ENCODE measurements at regions not wholly inside any gene's neighbourhood (a gene's known extent, or its start where the extent isn't known, plus 50 kb on each side); places are given as distances from the start of the nearest gene placed in this dataset.

GRCh38 chr4:156052116-156052515 is 98.5 kb upstream of the CTSO start:
- DNase-seq (no peak), ATAC-seq (ENCODE audit: low read depth) (no peak)
- TF ChIP-seq EZH2 (IDR thresholded peaks at IDR 0.05; ENCODE audit: borderline replicate concordance, insufficient read depth, low read depth, low read length, poor library complexity, severe bottlenecking) (no peak), CTCF (IDR thresholded peaks at IDR 0.05) (no peak)
- WGBS (ENCODE audit: insufficient coverage) = no CpG with 5 or more reads among the region's 2 CpGs
- intact Hi-C loops (cut with micrococcal nuclease) = no loop called here
- Histone ChIP-seq H4K20me1 (ENCODE audit: control insufficient read depth, insufficient read depth, low read length, poor library complexity, severe bottlenecking) (no peaks in the 10 kb centered on the region), H2AFZ (ENCODE audit: insufficient read depth, low read depth, low read length, poor library complexity, severe bottlenecking) (no peak overlapping the region), H3K27me3 (replicated peaks in 1 of 4; ENCODE audit: control extremely low read depth in 1 of 4, control insufficient read depth in 3 of 4, insufficient read depth in 4 of 4, low read length in 3 of 4) (no peaks in the 10 kb centered on the region), H3K36me3 (replicated peaks in 1 of 2; ENCODE audit: control extremely low read depth in 1 of 2, control insufficient read depth in 1 of 2, extremely low read depth in 1 of 2, insufficient read depth in 2 of 2, low read length in 1 of 2) (no peaks in the 10 kb centered on the region), H3K79me2 (ENCODE audit: control insufficient read depth, insufficient read depth, low read length) (no peaks in the 10 kb centered on the region), H3K9ac (ENCODE audit: low read length) (no peak overlapping the region), H3K27ac (ENCODE audit: low read length in 2 of 2) (no peak overlapping the region), H3K9me3 (ENCODE audit: control extremely low read depth in 1 of 3, control insufficient read depth in 2 of 3, insufficient read depth in 1 of 3, low read length in 2 of 3) (no peaks in the 10 kb centered on the region), H3K4me1 (ENCODE audit: control insufficient read depth in 2 of 2, insufficient read depth in 2 of 2, low read length in 2 of 2) (no peaks in the 10 kb centered on the region), H3K4me3 (ENCODE audit: control extremely low read depth in 1 of 5, extremely low read depth in 1 of 5, insufficient read depth in 1 of 5, low read depth in 2 of 5, low read length in 4 of 5) (no peak overlapping the region), H3K4me2 (replicated peaks; ENCODE audit: low read depth, low read length, poor library complexity, severe bottlenecking) (no peak overlapping the region)
- ChIA-PET CTCF (no interaction called here), POLR2A (no interaction called here)
- no peaks in the 10 kb centered on the region for H3K9me3 Mint-ChIP-seq (ENCODE audit: insufficient read depth)
- no peak overlapping the region for H3K4me3 Mint-ChIP-seq
- no peak overlapping the region for H3K27ac Mint-ChIP-seq
- H3K27me3 Mint-ChIP-seq = no peaks in the 10 kb centered on the region
- H3K4me1 Mint-ChIP-seq = no peaks in the 10 kb centered on the region

GRCh38 chr4:156038772-156039171 is 85.1 kb upstream of the CTSO start:
- ChIA-PET POLR2A (no interaction called here), CTCF (no interaction called here)
- Histone ChIP-seq H3K79me2 (ENCODE audit: control insufficient read depth, insufficient read depth, low read length) (no peaks in the 10 kb centered on the region), H3K27ac (ENCODE audit: low read length in 2 of 2) (no peak overlapping the region), H3K9me3 (ENCODE audit: control extremely low read depth in 1 of 3, control insufficient read depth in 2 of 3, insufficient read depth in 1 of 3, low read length in 2 of 3) (peaks cover 0 to 2% (median 0%) of the 10 kb centered on the region in 3 donors), H3K4me1 (ENCODE audit: control insufficient read depth in 2 of 2, insufficient read depth in 2 of 2, low read length in 2 of 2) (no peaks in the 10 kb centered on the region), H3K4me2 (replicated peaks; ENCODE audit: low read depth, low read length, poor library complexity, severe bottlenecking) (no peak overlapping the region), H3K27me3 (replicated peaks in 1 of 4; ENCODE audit: control extremely low read depth in 1 of 4, control insufficient read depth in 3 of 4, insufficient read depth in 4 of 4, low read length in 3 of 4) (no peaks in the 10 kb centered on the region), H2AFZ (ENCODE audit: insufficient read depth, low read depth, low read length, poor library complexity, severe bottlenecking) (no peak overlapping the region), H3K9ac (ENCODE audit: low read length) (no peak overlapping the region), H3K36me3 (replicated peaks in 1 of 2; ENCODE audit: control extremely low read depth in 1 of 2, control insufficient read depth in 1 of 2, extremely low read depth in 1 of 2, insufficient read depth in 2 of 2, low read length in 1 of 2) (no peaks in the 10 kb centered on the region), H4K20me1 (ENCODE audit: control insufficient read depth, insufficient read depth, low read length, poor library complexity, severe bottlenecking) (no peaks in the 10 kb centered on the region), H3K4me3 (ENCODE audit: control extremely low read depth in 1 of 5, extremely low read depth in 1 of 5, insufficient read depth in 1 of 5, low read depth in 2 of 5, low read length in 4 of 5) (no peak overlapping the region)
- 72% methylated on average over 4 of the region's 4 CpGs for WGBS (ENCODE audit: insufficient coverage)
- Mint-ChIP-seq H3K27me3 (no peaks in the 10 kb centered on the region), H3K4me1 (no peaks in the 10 kb centered on the region), H3K27ac (no peak overlapping the region), H3K4me3 (no peak overlapping the region), H3K9me3 (ENCODE audit: insufficient read depth) (peaks cover 3% of the 10 kb centered on the region)
- DNase-seq (no peak), ATAC-seq (ENCODE audit: low read depth) (no peak)
- intact Hi-C loops (cut with micrococcal nuclease) = no loop called here
- TF ChIP-seq CTCF (IDR thresholded peaks at IDR 0.05) (no peak), EZH2 (IDR thresholded peaks at IDR 0.05; ENCODE audit: borderline replicate concordance, insufficient read depth, low read depth, low read length, poor library complexity, severe bottlenecking) (no peak)

All from B cell (primary cell).